Fibroblast of lung (primary cell): ENCODE measurements at regions not wholly inside any gene's neighbourhood (a gene's known extent, or its start where the extent isn't known, plus 50 kb on each side); places are given as distances from the start of the nearest gene placed in this dataset.

Source experiments
- DNase-seq, 2 donors: peaks; one replicate each; pipeline versions ENCODE4 v3.0.0 to v3.0.0-alpha.2; 2010; ENCODE audit warnings: low read depth in 2 of 2
- H2AFZ ChIP-seq: 2 replicates; pipeline ENCODE4 v1.5.1; 2012; ENCODE audit warnings: low read length, control low read depth, inconsistent platforms
- H3K27ac ChIP-seq: 2 replicates; pipeline ENCODE4 v1.5.1; 2011; ENCODE audit warnings: low read length, control low read depth; ENCODE audit not compliant: insufficient read depth
- H3K27me3 ChIP-seq: 2 replicates; pipeline ENCODE4 v1.5.1; 2011; ENCODE audit warnings: mild to moderate bottlenecking, low read length; ENCODE audit not compliant: control insufficient read depth, insufficient read depth
- H3K36me3 ChIP-seq: 2 replicates; pipeline ENCODE4 v1.5.1; 2011; ENCODE audit warnings: low read length; ENCODE audit not compliant: control insufficient read depth, insufficient read depth
- H3K4me1 ChIP-seq: 2 replicates; pipeline ENCODE4 v1.5.1; 2011; ENCODE audit warnings: low read length; ENCODE audit not compliant: control insufficient read depth, insufficient read depth; ENCODE audit errors: extremely low read depth
- H3K4me2 ChIP-seq: 2 replicates; pipeline ENCODE4 v1.5.1; 2011; ENCODE audit warnings: low read length, control low read depth; ENCODE audit not compliant: insufficient read depth; ENCODE audit errors: extremely low read depth
- H3K4me3 ChIP-seq, 4 experiments: fragments of 200-600 bp in 1 of 4; sonication (generic) in 1 of 4; replicated peaks in 1 of 4; 2 replicates each; pipeline ENCODE4 v1.5.1; 2011 to 2016; ENCODE audit warnings: low read length in 4 of 4, low read depth in 3 of 4, mild to moderate bottlenecking in 3 of 4, control low read depth in 2 of 4, inconsistent platforms in 1 of 4, mixed read lengths in 1 of 4; ENCODE audit not compliant: insufficient read depth in 1 of 4; ENCODE audit errors: control extremely low read depth in 1 of 4
- H3K79me2 ChIP-seq: 2 replicates; pipeline ENCODE4 v1.5.1; 2012; ENCODE audit warnings: mild to moderate bottlenecking, low read length, inconsistent platforms; ENCODE audit not compliant: control insufficient read depth, insufficient read depth
- H3K9ac ChIP-seq: 2 replicates; pipeline ENCODE4 v1.5.1; 2011; ENCODE audit warnings: mild to moderate bottlenecking, low read length, control low read depth; ENCODE audit not compliant: insufficient read depth
- H3K9me3 ChIP-seq: 2 replicates; pipeline ENCODE4 v1.5.1; 2012; ENCODE audit warnings: low read depth, low read length; ENCODE audit not compliant: control insufficient read depth, insufficient read depth
- H4K20me1 ChIP-seq: 2 replicates; pipeline ENCODE4 v1.5.1; 2011; ENCODE audit warnings: low read length; ENCODE audit not compliant: control insufficient read depth, insufficient read depth; ENCODE audit errors: extremely low read depth
- EZH2 ChIP-seq: IDR thresholded peaks from 2 replicates; pipeline ENCODE4 v1.5.1; 2012; ENCODE audit warnings: low read length, control low read depth, mild to moderate bottlenecking; ENCODE audit errors: missing control alignments
- TF ChIP-seq, protein P1 (sequence below), 2 donors: IDR thresholded peaks in 1 of 2; conservative IDR thresholded peaks in 1 of 2; 1 replicate in 1 of 2; 2 replicates in 1 of 2; pipeline ENCODE4 v1.5.1; 2011 to 2012; ENCODE audit warnings: low read length in 2 of 2, control low read depth in 1 of 2, inconsistent platforms in 1 of 2, low read depth in 1 of 2, mild to moderate bottlenecking in 1 of 2

DNA sequence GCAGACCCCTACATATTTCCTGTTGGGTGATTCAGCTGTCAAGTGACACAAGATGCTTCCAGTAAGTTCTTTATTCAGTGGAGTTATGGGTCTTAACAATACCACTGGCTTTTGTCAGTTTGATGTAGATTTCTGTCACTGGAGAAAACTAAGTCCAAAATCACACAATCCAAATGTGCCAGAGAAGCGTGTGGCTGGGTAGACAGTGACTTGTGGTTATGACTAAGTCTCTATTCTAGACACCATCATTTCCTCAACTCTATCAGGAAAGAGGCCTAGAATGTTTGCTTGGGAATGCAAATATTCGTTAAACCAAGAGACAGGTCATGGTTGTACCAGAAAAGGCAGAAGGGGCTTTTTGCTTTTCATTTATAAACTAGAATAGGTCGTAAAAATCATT, 54.4 kb upstream of the HS3ST1 start:
- Histone ChIP-seq H2AFZ (no peak overlapping the region), H3K9me3 (no peaks in the 10 kb centered on the region), H3K79me2 (no peaks in the 10 kb centered on the region), H3K27ac (no peak overlapping the region), H4K20me1 (no peaks in the 10 kb centered on the region), H3K4me2 (no peak overlapping the region), H3K27me3 (no peaks in the 10 kb centered on the region), H3K4me1 (no peaks in the 10 kb centered on the region), H3K9ac (no peak overlapping the region), H3K36me3 (no peaks in the 10 kb centered on the region), H3K4me3 (no peak overlapping the region)
- TF ChIP-seq, protein P1, sequence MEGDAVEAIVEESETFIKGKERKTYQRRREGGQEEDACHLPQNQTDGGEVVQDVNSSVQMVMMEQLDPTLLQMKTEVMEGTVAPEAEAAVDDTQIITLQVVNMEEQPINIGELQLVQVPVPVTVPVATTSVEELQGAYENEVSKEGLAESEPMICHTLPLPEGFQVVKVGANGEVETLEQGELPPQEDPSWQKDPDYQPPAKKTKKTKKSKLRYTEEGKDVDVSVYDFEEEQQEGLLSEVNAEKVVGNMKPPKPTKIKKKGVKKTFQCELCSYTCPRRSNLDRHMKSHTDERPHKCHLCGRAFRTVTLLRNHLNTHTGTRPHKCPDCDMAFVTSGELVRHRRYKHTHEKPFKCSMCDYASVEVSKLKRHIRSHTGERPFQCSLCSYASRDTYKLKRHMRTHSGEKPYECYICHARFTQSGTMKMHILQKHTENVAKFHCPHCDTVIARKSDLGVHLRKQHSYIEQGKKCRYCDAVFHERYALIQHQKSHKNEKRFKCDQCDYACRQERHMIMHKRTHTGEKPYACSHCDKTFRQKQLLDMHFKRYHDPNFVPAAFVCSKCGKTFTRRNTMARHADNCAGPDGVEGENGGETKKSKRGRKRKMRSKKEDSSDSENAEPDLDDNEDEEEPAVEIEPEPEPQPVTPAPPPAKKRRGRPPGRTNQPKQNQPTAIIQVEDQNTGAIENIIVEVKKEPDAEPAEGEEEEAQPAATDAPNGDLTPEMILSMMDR (conservative IDR thresholded peaks at IDR 0.05 in 1 of 2, IDR thresholded peaks at IDR 0.05 in 1 of 2; ENCODE audit: low read depth in 1 of 2, low read length in 2 of 2), result no peak
- no peak for TF ChIP-seq EZH2
- DNase-seq, result peak in 1 of 2 donors; percentile 71

DNA sequence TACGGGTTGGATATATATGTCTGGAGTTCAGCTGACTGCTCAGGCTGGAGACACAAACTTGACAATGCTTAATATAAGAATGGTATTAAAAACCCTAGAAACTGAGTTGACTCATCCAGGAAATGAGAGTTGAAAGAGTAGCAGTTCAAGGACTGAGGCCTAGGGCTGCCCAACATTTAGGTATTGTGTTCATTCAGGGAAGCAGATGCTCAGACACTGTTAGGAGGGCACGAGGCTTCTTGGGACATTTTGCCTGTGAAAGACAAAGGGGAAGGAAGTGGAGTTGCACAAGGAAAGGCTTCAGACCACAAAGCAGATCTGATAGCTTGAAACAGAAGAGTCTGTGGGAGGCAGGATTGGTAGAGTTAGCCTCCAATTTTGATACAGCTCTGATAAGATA, 52.0 kb upstream of the HS3ST1 start:
- Histone ChIP-seq H3K9me3 (no peaks in the 10 kb centered on the region), H3K4me3 (no peak overlapping the region), H4K20me1 (no peaks in the 10 kb centered on the region), H3K79me2 (no peaks in the 10 kb centered on the region), H2AFZ (no peak overlapping the region), H3K4me2 (no peak overlapping the region), H3K27me3 (no peaks in the 10 kb centered on the region), H3K27ac (no peak overlapping the region), H3K4me1 (no peaks in the 10 kb centered on the region), H3K9ac (no peak overlapping the region), H3K36me3 (no peaks in the 10 kb centered on the region)
- TF ChIP-seq, protein P1 (conservative IDR thresholded peaks at IDR 0.05 in 1 of 2, IDR thresholded peaks at IDR 0.05 in 1 of 2; ENCODE audit: low read depth in 1 of 2, low read length in 2 of 2), result no peak
- no peak for TF ChIP-seq EZH2
- DNase-seq, result no peak
